HG03342 (cell line): ENCODE measurements at regions not wholly inside any gene's neighbourhood (a gene's known extent, or its start where the extent isn't known, plus 50 kb on each side); places are given as distances from the start of the nearest gene placed in this dataset.
"Not testable (repeated sequence)": the region's sequence is repeated elsewhere in the genome, so short reads cannot be mapped to it uniquely, and the experiment has no call there.

Experiments used
- ATAC-seq: cut with Tn5 transposase; IDR thresholded peaks from one replicate; pipeline ENCODE4 v1.9.1; 2021; ENCODE audit warnings: mild to moderate bottlenecking, moderate library complexity; ENCODE audit not compliant: unreplicated experiment

DNA sequence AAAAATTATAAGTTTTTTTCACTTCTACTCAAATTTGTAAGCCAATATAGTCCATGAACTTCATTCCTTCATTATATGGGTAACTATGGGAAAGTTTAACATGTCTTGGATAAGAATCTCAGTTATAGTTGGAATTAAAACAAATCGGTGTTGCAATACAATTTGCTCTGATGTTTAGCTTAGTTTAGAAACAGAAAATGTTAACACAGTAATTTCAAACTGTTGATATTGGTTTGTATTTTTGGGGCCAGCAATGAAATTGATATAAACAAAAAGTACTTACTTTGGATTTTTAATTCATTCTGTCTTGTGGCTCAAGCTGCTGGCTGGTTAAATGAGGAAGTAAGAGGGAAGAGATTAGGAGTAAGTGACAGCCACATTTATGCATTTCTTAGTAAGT, 368.5 kb upstream of the NT5C1B start:
- no peak for ATAC-seq

DNA sequence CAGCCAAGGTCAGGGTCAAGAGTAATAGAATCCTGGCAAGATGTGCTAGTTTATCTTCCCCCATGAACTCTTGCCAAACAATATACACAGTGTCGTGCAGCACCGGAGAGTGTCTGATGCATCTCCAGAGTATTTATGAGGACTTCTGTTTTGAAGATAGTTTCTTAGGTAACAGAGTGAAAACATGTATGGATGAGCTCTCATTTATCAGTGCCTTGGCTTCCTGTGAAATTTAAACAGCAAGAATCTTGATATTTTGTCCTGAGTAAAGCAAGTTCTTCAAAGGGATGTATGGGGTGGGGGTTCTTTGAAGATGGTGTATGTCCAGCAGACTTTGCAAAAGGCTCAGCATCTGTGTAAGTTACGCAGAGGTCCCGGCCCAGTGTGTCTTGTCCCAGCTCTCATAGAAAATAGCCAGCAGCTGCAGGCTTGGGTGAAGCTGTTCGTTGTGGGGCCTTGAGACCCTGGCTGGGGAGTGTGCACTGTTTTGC, 361.0 kb upstream of the NT5C1B start:
- no peak for ATAC-seq

DNA sequence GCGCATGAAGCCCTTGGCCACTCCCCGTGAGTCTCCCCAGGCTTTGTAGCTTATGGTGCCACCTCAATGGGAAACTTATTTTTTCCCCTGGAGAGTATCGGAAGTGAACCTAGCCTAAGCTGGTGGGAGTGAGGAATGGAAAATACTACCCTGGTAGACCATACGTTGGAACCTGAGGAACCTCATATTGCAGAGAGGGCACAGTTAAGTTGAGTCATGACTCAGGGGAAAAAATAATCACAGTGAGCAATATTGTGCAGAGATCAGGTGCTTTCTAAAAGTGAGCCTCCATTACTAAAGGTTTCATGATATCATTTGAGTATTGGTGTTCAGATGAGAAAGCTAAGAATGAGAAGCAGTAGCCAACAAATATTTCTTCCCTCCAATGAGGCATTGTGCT, 360.5 kb upstream of the NT5C1B start:
- no peak for ATAC-seq

DNA sequence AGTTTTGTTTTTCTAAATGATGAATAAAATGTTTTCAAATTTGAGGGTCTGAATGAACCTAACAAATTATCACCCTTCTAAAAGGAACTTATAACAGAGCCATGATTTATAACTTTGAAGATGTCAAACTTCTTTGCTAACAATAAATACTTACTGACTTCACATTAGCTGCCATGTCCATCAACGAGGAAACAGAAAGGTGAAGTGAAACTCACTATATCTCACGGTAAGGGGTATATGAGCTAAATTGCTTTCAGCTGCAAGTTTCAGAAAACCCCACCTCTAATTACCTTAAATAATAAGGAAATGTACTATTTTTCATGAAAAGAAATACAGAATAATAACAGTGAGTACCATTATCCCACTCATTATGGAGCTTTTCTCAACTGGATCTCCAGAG, 350.8 kb upstream of the NT5C1B start:
- ATAC-seq, result peak; percentile 95

- not testable (repeated sequence) for ATAC-seq
Measured at GRCh38 chr2:18939740-18940139, 350.4 kb upstream of the NT5C1B start.

DNA sequence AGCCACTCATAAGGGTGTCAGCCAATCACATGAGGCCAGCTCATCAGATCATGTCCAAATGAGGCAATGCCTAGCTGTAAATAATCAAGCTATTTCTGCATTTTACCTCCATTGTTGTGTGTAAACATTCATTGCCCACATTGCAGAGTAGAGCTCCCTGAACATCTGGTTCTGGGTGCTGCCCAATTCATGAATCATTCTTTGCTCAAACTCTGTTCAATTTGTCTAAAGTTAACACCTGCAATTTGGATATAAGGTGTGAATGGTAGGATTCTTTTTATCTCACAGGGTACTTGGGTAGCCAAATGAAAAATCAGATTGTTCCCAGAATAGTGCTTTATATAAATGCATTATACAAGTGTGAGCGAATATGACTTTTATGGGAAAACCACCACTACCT, 345.5 kb upstream of the NT5C1B start:
- no peak for ATAC-seq

GRCh38 chr2:18932853-18933252, 343.5 kb upstream of the NT5C1B start:
- ATAC-seq, result no peak

DNA sequence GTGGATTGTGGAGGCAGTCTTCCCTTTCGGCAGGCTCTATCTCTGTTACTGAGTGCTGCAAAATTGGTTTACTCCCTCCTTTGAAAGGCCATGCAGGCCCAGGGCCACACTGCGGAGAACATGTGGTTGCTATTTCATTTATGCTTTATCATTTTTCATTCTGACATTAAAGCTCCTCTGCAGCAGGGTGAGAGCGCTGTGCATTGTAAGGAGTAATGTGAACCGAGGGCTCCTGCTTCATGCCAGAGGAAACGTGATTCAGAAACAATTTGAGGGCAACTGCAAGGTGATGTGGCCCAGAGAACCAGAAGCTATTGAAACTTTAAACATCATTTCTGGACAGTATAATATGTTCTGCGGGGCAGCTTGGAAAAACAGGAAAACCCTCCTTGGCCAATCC, 341.6 kb upstream of the NT5C1B start:
- no peak for ATAC-seq

GRCh38 chr2:18927525-18928232, 338.3 kb upstream of the NT5C1B start:
- no peak for ATAC-seq

DNA sequence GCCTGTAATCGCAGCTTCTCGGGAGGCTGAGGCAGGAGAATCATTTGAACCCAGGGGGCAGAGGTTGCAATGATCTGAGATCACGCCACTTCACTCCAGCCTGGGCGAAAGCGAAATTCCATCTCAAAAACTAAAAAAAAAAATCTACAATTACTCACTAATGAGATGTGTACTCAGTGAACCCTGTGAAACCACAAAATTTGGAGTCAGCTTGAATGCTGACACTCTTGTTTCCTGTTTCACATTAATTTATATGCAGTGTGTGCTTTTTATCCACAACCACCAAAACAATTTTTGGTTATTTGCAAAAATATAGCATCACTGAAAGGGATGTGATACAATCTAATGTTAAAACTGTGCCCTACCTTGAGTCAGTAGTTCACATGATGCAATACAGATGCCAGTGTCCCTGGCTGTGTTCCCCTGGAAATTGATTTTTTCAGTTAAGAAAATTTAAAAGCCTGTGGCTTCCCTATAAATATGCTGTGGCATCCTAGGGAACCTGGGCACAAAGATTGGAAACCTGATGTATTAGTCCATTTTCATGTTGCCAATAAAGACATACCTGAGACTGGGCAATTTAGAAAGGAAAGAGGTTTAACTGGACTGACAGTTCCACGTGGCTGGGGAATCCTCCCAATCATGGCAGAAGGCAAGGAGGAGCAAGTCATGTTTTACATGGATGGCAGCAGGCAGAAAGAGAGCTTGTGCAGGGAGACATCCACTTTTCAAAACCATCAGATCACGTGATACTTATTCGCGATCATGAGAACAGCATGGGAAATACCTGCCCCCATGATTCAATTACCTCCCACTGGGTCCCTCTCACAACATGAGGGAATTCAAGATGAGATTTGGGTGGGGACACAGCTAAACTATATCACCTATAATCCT, 337.5 kb upstream of the NT5C1B start:
- ATAC-seq, result no peak

DNA sequence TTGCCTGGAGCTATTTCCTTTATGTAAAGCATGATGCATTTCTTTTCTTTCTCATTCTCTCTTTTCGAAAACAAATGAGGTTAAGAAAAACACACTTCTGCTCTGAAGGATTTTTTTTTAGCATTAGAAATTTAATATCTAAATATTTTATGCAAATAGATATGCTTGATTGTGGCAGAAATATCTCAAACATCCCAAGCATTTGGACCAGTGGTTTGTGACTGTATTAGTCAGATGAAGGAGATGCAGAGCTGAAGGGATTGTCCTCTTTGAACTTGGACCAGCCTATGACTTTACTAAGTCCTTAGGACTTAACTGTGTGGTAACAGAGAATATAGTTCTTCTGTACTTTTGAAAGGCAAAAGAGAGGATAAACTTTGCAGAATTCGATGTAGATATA, 335.9 kb upstream of the NT5C1B start:
- ATAC-seq, result no peak

- ATAC-seq, result no peak
Measured at GRCh38 chr2:18924886-18925285, 335.5 kb upstream of the NT5C1B start.

GRCh38 chr2:18924386-18924785, 335.0 kb upstream of the NT5C1B start:
- no peak for ATAC-seq

DNA sequence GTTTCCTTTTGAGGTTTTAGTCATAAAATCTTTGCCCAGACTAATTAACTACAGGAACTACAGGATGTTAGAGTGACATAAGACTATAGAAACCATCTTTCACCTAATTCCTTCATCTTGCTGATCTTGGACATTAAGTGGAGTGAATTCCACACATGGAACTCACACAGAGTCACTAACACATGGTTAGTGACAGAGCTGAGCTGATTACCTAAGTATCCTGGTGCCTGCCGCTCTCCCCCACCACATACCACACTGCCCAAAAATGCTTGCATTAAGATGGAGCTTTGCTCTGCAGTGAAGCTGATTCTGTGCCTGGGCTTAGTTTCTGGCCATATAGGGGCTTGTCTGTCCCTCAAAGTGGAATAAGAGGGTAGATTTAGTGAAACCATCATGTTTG, 332.9 kb upstream of the NT5C1B start:
- no peak for ATAC-seq

DNA sequence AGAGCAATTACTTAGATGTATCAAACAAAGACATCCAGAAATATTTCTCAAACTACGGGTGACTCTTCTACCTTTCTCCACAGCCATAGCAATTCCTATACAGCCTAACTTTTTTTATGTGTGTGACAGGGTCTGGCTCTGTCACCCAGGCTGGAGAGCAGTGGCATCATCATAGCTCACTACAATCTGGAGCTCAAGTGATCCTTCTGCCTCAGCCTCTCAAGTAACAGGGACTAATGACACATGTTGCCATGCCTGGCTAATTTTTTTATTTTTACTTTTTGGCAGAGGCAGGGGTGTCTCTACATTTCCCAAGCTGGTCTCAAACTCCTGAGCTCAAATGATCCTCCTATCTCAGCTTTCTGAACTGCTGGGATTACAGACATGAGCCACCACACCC, 328.9 kb upstream of the NT5C1B start:
- ATAC-seq, result no peak

GRCh38 chr2:18915227-18915626, 325.9 kb upstream of the NT5C1B start:
- no peak for ATAC-seq

DNA sequence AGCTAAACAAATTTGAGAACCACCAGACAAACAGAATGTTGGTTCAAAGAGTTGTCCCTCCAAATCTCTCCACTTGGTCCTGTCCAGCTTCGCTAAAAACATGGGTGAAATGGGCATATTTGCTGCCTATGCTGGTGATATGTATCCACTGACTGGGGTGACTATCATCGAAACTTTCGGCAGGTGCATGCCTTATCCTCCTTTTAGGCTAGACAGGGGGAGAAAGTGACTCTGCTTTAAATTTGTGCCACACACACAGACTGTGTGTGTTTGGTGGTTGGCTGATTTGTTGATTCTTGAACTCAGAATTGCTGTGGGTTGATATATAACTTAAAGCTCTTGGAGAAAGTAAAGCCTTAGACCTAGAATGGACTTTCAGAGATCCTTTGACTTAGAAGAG, 324.1 kb upstream of the NT5C1B start:
- no peak for ATAC-seq

- ATAC-seq, result no peak
Measured at GRCh38 chr2:18912225-18912888, 323.0 kb upstream of the NT5C1B start.

DNA sequence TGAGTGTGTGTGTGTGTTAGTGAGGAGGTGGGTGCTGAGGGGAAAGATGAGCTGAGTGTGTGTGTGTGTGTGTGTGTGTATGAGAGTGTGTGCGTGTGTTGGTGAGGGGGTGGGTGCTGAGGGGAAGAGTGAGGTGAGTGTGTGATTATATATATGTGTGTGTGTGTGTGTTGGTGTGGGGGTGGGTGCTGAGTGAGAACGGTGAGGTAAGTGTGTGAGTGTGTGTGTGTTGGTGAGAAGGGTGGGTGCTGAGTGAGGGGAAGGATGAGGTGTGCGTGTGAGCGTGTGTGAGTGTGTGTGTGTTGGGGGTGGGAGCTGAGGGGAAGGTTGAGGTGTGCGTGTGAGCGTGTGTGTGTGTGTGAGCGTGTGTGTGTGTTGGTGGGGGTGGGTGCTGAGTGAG, 322.0 kb upstream of the NT5C1B start:
- no peak for ATAC-seq

GRCh38 chr2:18910843-18911242, 321.5 kb upstream of the NT5C1B start:
- no peak for ATAC-seq

GRCh38 chr2:18907937-18908336, 318.6 kb upstream of the NT5C1B start:
- ATAC-seq, result no peak

DNA sequence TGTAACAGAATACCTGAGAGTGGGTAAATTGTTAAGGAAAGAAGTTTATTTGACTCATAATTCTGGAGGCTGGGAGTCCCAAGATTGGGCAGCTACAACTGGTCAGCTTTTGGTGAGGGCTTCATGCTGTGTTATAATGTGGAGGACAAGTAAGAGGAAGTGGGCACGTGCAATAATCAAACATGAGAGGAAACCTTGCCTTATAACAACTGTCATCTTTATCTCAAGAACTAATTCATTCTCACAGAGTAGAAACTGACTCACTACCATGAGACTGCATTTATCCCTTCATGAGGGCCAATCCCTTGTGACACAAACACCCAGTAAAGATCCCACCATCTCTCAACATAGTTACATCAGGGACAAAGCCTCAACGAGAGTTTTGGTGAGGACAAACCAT, 318.1 kb upstream of the NT5C1B start:
- ATAC-seq, result no peak
